ENCODE measurements at regions not wholly inside any gene's neighbourhood (a gene's known extent, or its start where the extent isn't known, plus 50 kb on each side); places are given as distances from the start of the nearest gene placed in this dataset.

- intact Hi-C loops (cut with micrococcal nuclease): no loop called here
- Histone ChIP-seq H3K4me1 (ENCODE audit: insufficient read depth, low read length) (peaks cover 7% of the 10 kb centered on the region; the same call in 1 of the 2 replicates), H3K36me3 (ENCODE audit: low read depth, low read length) (no peaks in the 10 kb centered on the region), H3K4me3 (ENCODE audit: low read length) (no peak overlapping the region), H3K9me2 (replicated peaks; ENCODE audit: low read length) (no peaks in the 10 kb centered on the region), H2AFZ (ENCODE audit: low read length) (no peak overlapping the region), H3K9me3 (ENCODE audit: low read length) (no peaks in the 10 kb centered on the region), H3K9ac (ENCODE audit: low read length) (no peak overlapping the region), H3K4me2 (ENCODE audit: low read length) (no peak overlapping the region), H3K79me2 (ENCODE audit: low read length) (no peaks in the 10 kb centered on the region), H4K20me1 (ENCODE audit: low read length) (no peaks in the 10 kb centered on the region), H3K27me3 (ENCODE audit: low read length) (no peaks in the 10 kb centered on the region), H3F3A (ENCODE audit: low read length, unreplicated experiment) (no peaks in the 10 kb centered on the region), H3K27ac (ENCODE audit: low read length) (no peak overlapping the region)
- CTCF ChIA-PET: no interaction called here
- BruUV-seq (replicated peaks): no TSS peak
- ATAC-seq (no peak), DNase-seq (no peak)
- POLR2A ChIA-PET (ENCODE audit: unreplicated experiment): no interaction called here
- TF ChIP-seq EZH2 (IDR thresholded peaks at IDR 0.05; ENCODE audit: low read length, unreplicated experiment) (no peak), EZH2phosphoT487 (IDR thresholded peaks at IDR 0.05; ENCODE audit: borderline replicate concordance, low read length) (no peak), CTCF (conservative IDR thresholded peaks at IDR 0.05; ENCODE audit: low read depth, low read length) (no peak)
Measured at GRCh38 chr4:132592340-132592739, 556.8 kb upstream of the PCDH10 start.

DNA sequence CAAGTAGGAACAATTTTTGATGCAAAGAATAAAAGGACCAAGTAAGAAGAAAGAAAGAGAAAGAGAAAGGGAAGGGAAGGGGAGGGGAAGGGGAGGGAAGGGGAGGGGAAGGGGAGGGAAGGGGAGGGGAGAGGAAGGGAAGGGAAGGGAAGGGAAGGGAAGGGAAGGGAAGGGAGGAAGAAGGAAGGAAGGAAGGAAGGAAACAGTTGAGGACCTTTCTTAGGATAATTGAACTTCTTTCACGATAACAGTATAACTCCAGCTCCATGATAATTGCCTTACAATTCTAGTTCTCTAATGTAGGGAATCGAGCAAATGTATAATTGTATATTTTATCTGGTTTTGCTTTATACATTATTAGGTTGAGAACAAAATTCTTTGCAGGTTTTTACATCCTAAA is 556.2 kb upstream of the PCDH10 start:
- H3K4me3 ChIP-seq (ENCODE audit: low read length): no peak overlapping the region
- H4K20me1 ChIP-seq (ENCODE audit: low read length): no peaks in the 10 kb centered on the region
- no peak overlapping the region for H3K4me2 ChIP-seq (ENCODE audit: low read length)
- no TSS peak for BruUV-seq (replicated peaks)
- ATAC-seq (no peak), DNase-seq (no peak)
- TF ChIP-seq EZH2 (IDR thresholded peaks at IDR 0.05; ENCODE audit: low read length, unreplicated experiment) (no peak), EZH2phosphoT487 (IDR thresholded peaks at IDR 0.05; ENCODE audit: borderline replicate concordance, low read length) (no peak), CTCF (conservative IDR thresholded peaks at IDR 0.05; ENCODE audit: low read depth, low read length) (no peak)
- ChIA-PET CTCF (no interaction called here), POLR2A (ENCODE audit: unreplicated experiment) (no interaction called here)
- H3K79me2 ChIP-seq (ENCODE audit: low read length): no peaks in the 10 kb centered on the region
- H3K4me1 ChIP-seq (ENCODE audit: insufficient read depth, low read length): peaks cover 7% of the 10 kb centered on the region; the same call in 1 of the 2 replicates
- no peaks in the 10 kb centered on the region for H3K36me3 ChIP-seq (ENCODE audit: low read depth, low read length)
- no peaks in the 10 kb centered on the region for H3K27me3 ChIP-seq (ENCODE audit: low read length)
- H2AFZ ChIP-seq (ENCODE audit: low read length): no peak overlapping the region
- H3K9me3 ChIP-seq (ENCODE audit: low read length): no peaks in the 10 kb centered on the region
- H3K9ac ChIP-seq (ENCODE audit: low read length): no peak overlapping the region
- intact Hi-C loops (cut with micrococcal nuclease): no loop called here
- no peaks in the 10 kb centered on the region for H3K9me2 ChIP-seq (replicated peaks; ENCODE audit: low read length)
- H3F3A ChIP-seq (ENCODE audit: low read length, unreplicated experiment): no peaks in the 10 kb centered on the region
- H3K27ac ChIP-seq (ENCODE audit: low read length): no peak overlapping the region

GRCh38 chr4:132593717-132594400 is 555.2 kb upstream of the PCDH10 start:
- H2AFZ ChIP-seq (ENCODE audit: low read length): no peak overlapping the region
- no peaks in the 10 kb centered on the region for H3K9me2 ChIP-seq (replicated peaks; ENCODE audit: low read length)
- no peaks in the 10 kb centered on the region for H3K9me3 ChIP-seq (ENCODE audit: low read length)
- ChIA-PET POLR2A (ENCODE audit: unreplicated experiment) (no interaction called here), CTCF (no interaction called here)
- no peaks in the 10 kb centered on the region for H3K27me3 ChIP-seq (ENCODE audit: low read length)
- TF ChIP-seq EZH2phosphoT487 (IDR thresholded peaks at IDR 0.05; ENCODE audit: borderline replicate concordance, low read length): no peak
- no peak for TF ChIP-seq CTCF (conservative IDR thresholded peaks at IDR 0.05; ENCODE audit: low read depth, low read length)
- no peak for TF ChIP-seq EZH2 (IDR thresholded peaks at IDR 0.05; ENCODE audit: low read length, unreplicated experiment)
- no peaks in the 10 kb centered on the region for H3K79me2 ChIP-seq (ENCODE audit: low read length)
- H3K4me2 ChIP-seq (ENCODE audit: low read length): no peak overlapping the region; the same call in 1 of the 2 replicates
- intact Hi-C loops (cut with micrococcal nuclease): no loop called here
- H4K20me1 ChIP-seq (ENCODE audit: low read length): no peaks in the 10 kb centered on the region
- no peaks in the 10 kb centered on the region for H3K36me3 ChIP-seq (ENCODE audit: low read depth, low read length)
- no peak overlapping the region for H3K27ac ChIP-seq (ENCODE audit: low read length)
- DNase-seq (peak; percentile 52), ATAC-seq (peak; percentile 94)
- no TSS peak for BruUV-seq (replicated peaks)
- H3K4me3 ChIP-seq (ENCODE audit: low read length): no peak overlapping the region
- no peak overlapping the region for H3K9ac ChIP-seq (ENCODE audit: low read length)
- H3K4me1 ChIP-seq (ENCODE audit: insufficient read depth, low read length): peaks cover 7% of the 10 kb centered on the region; the same call in 1 of the 2 replicates
- H3F3A ChIP-seq (ENCODE audit: low read length, unreplicated experiment): no peaks in the 10 kb centered on the region
